Epithelial cell of esophagus (primary cell): ENCODE measurements at regions not wholly inside any gene's neighbourhood (a gene's known extent, or its start where the extent isn't known, plus 50 kb on each side); places are given as distances from the start of the nearest gene placed in this dataset.

ENCODE experiments used
- DNase-seq: peaks from one replicate; pipeline ENCODE4 v3.0.0; 2010; ENCODE audit warnings: low read depth
- H3K4me3 ChIP-seq: 2 replicates; pipeline ENCODE4 v1.5.1; 2011; ENCODE audit warnings: mild to moderate bottlenecking, low read length, control low read depth
- TF ChIP-seq, protein P1 (sequence below): IDR thresholded peaks from 2 replicates; pipeline ENCODE4 v1.5.1; 2011; ENCODE audit warnings: low read depth, mild to moderate bottlenecking, low read length, control low read depth, inconsistent platforms; ENCODE audit not compliant: insufficient read depth; ENCODE audit errors: missing control alignments

DNA sequence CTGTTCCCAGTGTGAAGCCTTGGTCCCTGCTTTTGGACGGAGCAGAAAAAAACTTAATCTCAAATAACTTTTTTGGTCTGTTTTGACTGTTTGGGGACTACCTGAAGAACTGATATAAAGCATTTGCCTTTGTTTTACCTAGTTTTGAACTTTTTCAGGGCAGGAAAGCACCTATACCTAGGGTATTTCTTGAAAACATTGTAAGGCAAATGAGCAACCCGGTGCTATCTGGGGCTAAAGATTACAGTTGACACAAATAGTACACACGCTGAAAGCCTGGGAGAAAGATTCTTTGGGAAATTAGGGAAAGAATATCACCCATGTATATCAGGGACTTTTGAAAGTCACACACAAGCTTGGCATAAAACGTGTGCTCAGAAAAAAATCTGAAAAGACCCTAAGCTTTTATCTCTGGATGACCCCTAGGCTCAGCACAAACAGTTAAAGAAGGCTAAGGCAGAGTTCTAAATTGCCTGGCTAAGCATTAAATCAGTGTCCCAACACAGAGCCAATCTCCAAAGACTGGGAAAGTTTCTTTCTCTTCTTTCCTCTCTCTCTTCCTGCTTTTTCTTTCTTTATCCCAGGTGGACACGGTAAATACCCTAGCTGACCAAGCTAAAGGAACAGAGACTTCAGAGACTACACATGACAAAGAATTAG lies 389.8 kb downstream of the SH2D4B start:
- TF ChIP-seq, protein P1, sequence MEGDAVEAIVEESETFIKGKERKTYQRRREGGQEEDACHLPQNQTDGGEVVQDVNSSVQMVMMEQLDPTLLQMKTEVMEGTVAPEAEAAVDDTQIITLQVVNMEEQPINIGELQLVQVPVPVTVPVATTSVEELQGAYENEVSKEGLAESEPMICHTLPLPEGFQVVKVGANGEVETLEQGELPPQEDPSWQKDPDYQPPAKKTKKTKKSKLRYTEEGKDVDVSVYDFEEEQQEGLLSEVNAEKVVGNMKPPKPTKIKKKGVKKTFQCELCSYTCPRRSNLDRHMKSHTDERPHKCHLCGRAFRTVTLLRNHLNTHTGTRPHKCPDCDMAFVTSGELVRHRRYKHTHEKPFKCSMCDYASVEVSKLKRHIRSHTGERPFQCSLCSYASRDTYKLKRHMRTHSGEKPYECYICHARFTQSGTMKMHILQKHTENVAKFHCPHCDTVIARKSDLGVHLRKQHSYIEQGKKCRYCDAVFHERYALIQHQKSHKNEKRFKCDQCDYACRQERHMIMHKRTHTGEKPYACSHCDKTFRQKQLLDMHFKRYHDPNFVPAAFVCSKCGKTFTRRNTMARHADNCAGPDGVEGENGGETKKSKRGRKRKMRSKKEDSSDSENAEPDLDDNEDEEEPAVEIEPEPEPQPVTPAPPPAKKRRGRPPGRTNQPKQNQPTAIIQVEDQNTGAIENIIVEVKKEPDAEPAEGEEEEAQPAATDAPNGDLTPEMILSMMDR, result no peak
- H3K4me3 ChIP-seq, result no peak overlapping the region
- DNase-seq, result no peak

DNA sequence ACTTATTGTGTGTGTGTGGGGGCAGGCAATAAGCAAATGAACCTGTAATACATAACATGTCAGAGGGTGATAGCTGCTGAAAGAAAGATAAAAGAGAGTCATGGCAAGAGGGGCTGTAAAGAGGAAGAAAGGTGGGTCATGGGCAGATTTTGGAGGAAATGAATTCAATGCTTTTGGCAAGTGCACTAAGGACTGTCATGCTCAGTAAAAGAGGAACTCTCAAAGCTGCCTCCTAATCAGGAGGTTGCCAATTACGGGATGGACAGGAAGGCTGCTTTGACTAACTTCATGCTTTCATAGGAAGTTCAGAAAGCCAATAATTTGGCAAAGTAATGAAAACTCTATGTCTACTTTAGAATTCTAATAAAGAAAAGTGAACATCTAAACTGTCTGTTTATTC lies 401.2 kb downstream of the SH2D4B start:
- H3K4me3 ChIP-seq, result no peak overlapping the region
- TF ChIP-seq, protein P1, result no peak
- no peak for DNase-seq

DNA sequence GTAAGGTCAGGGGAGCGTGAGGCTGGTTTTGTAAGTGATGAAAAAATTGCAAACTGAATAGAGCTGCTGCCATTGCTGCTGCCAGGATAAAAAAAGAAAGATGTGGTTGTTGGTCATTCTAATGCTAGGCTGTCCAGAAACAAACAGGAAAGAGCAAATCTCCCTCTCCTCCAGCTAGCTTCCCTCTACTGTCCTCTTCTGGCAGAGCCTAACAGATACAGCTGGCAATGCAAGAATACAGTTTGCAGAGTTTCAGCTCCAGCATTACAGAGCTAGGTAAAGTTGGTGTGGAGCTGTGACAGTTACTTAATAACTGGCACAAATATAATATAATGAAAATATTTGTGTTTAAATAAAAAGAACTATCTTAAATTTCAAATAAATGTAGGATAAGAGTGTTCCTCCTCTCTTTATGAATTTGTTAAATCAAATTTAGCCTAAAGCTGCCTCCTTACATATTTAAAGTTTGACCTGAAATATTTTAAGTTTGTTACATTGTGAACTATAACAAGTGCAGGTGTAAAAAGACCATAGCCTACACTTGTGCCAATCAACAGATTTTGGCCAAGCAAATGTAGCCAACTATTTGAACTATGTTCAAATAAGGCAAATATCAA lies 407.7 kb downstream of the SH2D4B start:
- TF ChIP-seq, protein P1, result peak; percentile 69

DNA sequence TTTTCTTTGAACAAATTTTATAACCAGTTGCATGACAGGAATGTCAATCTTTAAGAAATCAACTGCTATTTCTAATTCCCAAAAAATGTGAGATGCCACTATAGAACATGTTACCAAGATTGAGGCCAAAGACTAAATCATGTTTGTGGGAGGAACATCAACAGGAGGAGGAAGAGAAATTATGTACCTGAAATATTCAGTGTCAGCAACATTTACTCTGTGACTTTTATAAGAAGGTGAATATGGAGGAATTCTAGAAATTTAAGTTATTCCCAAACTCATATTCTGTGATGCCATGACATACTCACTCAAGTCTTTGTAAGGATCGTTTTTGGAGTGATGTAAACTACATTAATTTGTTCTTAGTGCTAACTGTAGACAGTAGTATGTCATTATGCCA lies 408.4 kb downstream of the SH2D4B start:
- H3K4me3 ChIP-seq, result no peak overlapping the region
- TF ChIP-seq, protein P1, result no peak
- no peak for DNase-seq

More for the DNA sequence above, 407.7 kb downstream of the SH2D4B start:
- DNase-seq, result peak; percentile 7
- no peak overlapping the region for H3K4me3 ChIP-seq

DNA sequence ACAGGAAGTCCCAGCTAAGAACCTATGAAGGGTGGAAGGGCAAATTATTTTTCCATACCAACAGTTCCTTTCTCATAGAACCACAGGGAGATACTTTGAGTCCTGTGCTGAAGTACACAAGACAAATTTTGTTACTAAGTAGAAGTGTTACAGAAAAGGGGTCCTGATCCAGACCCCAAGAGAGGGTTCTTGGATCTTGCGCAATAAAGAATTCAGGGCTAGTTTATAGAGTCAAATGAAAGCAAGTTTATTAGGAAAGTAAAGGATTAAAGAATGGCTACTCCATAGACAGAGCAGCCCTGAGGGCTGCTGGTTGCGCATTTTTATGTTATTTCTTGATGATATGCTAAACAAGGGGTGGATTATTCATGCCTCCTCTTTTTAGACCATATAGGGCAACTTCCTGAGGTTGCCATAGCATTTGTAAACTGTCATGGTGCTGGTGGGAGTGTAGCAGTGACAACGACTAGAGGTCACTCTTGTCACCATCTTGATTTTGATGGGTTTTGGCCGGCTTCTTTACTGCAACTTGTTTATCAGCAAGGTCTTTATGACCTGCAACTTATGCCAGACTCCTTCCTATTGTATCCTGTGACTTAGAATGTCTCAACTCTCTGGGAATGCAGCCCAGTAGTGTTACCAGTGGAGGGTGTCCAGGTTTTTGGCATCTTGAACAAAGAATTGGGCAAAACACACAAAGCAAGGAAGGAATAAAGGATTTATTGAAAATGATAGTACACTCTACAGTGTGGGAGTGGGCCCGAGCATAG lies 409.4 kb downstream of the SH2D4B start:
- TF ChIP-seq, protein P1, result no peak
- no peak overlapping the region for H3K4me3 ChIP-seq
- no peak for DNase-seq

DNA sequence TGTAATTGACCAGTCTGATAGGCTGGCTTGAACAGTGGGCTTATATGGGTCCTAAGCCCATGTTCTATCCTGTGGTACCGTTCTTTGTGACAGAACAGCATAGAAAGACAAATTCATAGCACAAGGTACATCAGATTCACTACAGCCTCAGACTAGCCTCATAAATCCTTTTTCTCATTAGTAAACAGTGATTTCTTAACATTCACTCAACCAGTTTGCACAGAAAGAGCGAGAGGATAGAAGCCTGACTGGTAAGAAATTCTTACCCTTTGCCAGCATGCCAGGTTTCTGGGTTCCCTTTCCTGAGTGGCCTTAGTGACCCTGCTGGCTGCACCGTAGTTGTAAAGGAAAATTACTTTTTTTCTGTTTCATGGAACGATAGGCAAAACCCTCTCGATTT lies 412.1 kb downstream of the SH2D4B start:
- DNase-seq, result no peak
- H3K4me3 ChIP-seq, result no peak overlapping the region
- TF ChIP-seq, protein P1, result no peak

DNA sequence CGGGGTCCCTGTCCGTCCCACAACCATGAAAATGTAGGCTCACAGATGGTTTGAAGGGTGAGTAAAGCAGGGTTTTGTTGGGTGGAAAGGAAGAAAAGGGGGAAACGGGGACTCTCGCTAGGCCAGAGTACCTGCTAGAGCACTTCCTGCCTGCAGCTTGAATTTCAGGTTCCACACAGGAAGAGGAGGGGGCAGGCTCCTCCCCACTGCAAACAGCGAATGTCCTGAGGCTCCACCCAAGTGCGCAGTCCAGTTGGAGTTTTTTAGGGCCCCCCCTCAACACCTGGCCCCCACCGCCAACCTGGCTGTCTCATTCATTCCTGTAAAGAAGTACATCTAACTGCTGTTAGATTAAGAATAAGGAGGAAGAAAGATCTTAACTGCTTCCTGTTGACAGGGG lies 414.7 kb downstream of the SH2D4B start:
- no peak for DNase-seq
- TF ChIP-seq, protein P1, result no peak
- no peak overlapping the region for H3K4me3 ChIP-seq
